DND-41 (cell line): ENCODE measurements at regions not wholly inside any gene's neighbourhood (a gene's known extent, or its start where the extent isn't known, plus 50 kb on each side); places are given as distances from the start of the nearest gene placed in this dataset.
A peak's percentile ranks its signal among the peaks of the same experiment; 100 is the strongest.

Source experiments
- ATAC-seq: fragments of 200-7000 bp; cut with Tn5 transposase; 3 replicates; pipeline ENCODE4 v1.9.1; 2021; ENCODE audit warnings: low read depth; ENCODE audit not compliant: insufficient read depth
- DNase-seq: peaks from one replicate; pipeline ENCODE4 v3.0.0-alpha.2; 2020
- H2AFZ ChIP-seq: 2 replicates; pipeline ENCODE4 v1.6.0; 2012; ENCODE audit warnings: low read depth, low read length
- H3K27ac ChIP-seq: 2 replicates; pipeline ENCODE4 v1.5.1; 2012; ENCODE audit warnings: low read length, inconsistent platforms
- H3K27me3 ChIP-seq: fragments of 200-600 bp; sonication (generic); 2 replicates; pipeline ENCODE4 v1.6.0; 2012; ENCODE audit warnings: low read length, mild to moderate bottlenecking, inconsistent platforms; ENCODE audit not compliant: insufficient read depth, poor library complexity
- H3K36me3 ChIP-seq: 2 replicates; pipeline ENCODE4 v1.5.1; 2012; ENCODE audit warnings: low read length, inconsistent platforms; ENCODE audit not compliant: insufficient read depth
- H3K4me1 ChIP-seq: 2 replicates; pipeline ENCODE4 v1.5.1; 2012; ENCODE audit warnings: mild to moderate bottlenecking, low read length; ENCODE audit not compliant: insufficient read depth
- H3K4me2 ChIP-seq: 2 replicates; pipeline ENCODE4 v1.6.0; 2012; ENCODE audit warnings: mild to moderate bottlenecking, moderate library complexity, low read length, inconsistent platforms; ENCODE audit not compliant: insufficient read depth
- H3K4me3 ChIP-seq, 2 experiments: fragments of 200-600 bp in 1 of 2; shearing (Covaris generic) in 1 of 2; 2 replicates each; pipeline ENCODE4 v1.5.1; 2012 to 2016; ENCODE audit warnings: inconsistent platforms in 2 of 2, low read length in 2 of 2, mild to moderate bottlenecking in 2 of 2, low read depth in 1 of 2, moderate library complexity in 1 of 2
- H3K79me2 ChIP-seq: 2 replicates; pipeline ENCODE4 v1.6.0; 2012; ENCODE audit warnings: low read length, inconsistent platforms; ENCODE audit not compliant: insufficient read depth
- H3K9ac ChIP-seq: 2 replicates; pipeline ENCODE4 v1.6.0; 2012; ENCODE audit warnings: low read depth, mild to moderate bottlenecking, inconsistent platforms, low read length, moderate library complexity
- H3K9me3 ChIP-seq: 2 replicates; pipeline ENCODE4 v1.5.1; 2012; ENCODE audit warnings: low read length, moderate library complexity, mild to moderate bottlenecking, inconsistent platforms; ENCODE audit not compliant: insufficient read depth, severe bottlenecking
- H4K20me1 ChIP-seq: 2 replicates; pipeline ENCODE4 v1.6.0; 2012; ENCODE audit warnings: low read length; ENCODE audit not compliant: insufficient read depth
- EZH2 ChIP-seq: IDR thresholded peaks from 3 replicates; pipeline ENCODE4 v1.6.1; 2012; ENCODE audit warnings: borderline replicate concordance, low read depth, mild to moderate bottlenecking, moderate library complexity, low read length, inconsistent platforms; ENCODE audit not compliant: severe bottlenecking
- TF ChIP-seq, protein P1 (sequence below): IDR thresholded peaks from 2 replicates; pipeline ENCODE4 v1.5.1; 2012; ENCODE audit warnings: borderline replicate concordance, low read length, moderate library complexity, mild to moderate bottlenecking; ENCODE audit not compliant: poor library complexity, severe bottlenecking; ENCODE audit errors: extremely low read depth

DNA sequence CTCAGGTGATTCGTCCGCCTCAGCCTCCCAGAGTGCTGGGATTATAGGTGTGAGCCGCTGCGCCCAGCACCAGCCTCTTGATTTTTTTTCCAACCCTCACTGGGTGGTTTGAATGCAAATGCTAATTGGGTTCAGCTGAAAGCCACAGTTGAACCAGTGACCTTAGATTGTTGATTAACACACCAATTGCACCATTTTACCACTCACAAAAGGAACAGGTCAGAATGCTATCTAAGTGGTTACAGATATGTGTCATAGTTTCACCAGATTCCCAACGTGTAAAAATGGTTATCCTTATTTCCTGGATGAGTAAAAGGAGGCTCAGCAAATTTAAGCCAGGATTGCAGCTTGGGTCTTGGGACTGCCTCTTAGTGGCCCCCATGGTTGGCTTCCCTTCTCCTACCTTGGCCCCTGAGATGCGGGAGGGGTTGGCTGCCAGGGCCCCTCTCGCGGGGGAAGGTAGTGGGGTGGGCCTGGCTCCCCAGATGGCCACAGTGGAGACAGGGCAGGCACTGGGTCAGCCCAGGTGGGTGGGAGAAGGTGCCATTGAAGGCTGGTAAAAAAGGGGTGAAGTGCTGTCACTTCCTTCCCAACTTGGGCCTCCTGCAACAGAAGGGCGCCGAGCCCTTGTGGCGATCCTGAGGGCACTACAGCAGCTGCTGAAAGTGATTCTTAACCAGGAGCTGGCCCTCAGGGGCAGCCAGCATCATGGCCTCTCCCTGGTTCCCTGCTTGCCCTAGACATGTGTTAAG is 164.9 kb upstream of the HAAO start:
- Histone ChIP-seq H3K79me2 (no peaks in the 10 kb centered on the region), H3K4me3 (no peak overlapping the region), H3K9ac (no peak overlapping the region), H3K4me1 (no peaks in the 10 kb centered on the region), H3K36me3 (no peaks in the 10 kb centered on the region), H3K27ac (no peak overlapping the region), H2AFZ (no peak overlapping the region), H3K9me3 (no peaks in the 10 kb centered on the region), H3K27me3 (no peaks in the 10 kb centered on the region), H3K4me2 (no peak overlapping the region), H4K20me1 (no peaks in the 10 kb centered on the region)
- DNase-seq = no peak
- no peak for TF ChIP-seq EZH2
- TF ChIP-seq, protein P1, sequence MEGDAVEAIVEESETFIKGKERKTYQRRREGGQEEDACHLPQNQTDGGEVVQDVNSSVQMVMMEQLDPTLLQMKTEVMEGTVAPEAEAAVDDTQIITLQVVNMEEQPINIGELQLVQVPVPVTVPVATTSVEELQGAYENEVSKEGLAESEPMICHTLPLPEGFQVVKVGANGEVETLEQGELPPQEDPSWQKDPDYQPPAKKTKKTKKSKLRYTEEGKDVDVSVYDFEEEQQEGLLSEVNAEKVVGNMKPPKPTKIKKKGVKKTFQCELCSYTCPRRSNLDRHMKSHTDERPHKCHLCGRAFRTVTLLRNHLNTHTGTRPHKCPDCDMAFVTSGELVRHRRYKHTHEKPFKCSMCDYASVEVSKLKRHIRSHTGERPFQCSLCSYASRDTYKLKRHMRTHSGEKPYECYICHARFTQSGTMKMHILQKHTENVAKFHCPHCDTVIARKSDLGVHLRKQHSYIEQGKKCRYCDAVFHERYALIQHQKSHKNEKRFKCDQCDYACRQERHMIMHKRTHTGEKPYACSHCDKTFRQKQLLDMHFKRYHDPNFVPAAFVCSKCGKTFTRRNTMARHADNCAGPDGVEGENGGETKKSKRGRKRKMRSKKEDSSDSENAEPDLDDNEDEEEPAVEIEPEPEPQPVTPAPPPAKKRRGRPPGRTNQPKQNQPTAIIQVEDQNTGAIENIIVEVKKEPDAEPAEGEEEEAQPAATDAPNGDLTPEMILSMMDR = no peak
- ATAC-seq = no peak

DNA sequence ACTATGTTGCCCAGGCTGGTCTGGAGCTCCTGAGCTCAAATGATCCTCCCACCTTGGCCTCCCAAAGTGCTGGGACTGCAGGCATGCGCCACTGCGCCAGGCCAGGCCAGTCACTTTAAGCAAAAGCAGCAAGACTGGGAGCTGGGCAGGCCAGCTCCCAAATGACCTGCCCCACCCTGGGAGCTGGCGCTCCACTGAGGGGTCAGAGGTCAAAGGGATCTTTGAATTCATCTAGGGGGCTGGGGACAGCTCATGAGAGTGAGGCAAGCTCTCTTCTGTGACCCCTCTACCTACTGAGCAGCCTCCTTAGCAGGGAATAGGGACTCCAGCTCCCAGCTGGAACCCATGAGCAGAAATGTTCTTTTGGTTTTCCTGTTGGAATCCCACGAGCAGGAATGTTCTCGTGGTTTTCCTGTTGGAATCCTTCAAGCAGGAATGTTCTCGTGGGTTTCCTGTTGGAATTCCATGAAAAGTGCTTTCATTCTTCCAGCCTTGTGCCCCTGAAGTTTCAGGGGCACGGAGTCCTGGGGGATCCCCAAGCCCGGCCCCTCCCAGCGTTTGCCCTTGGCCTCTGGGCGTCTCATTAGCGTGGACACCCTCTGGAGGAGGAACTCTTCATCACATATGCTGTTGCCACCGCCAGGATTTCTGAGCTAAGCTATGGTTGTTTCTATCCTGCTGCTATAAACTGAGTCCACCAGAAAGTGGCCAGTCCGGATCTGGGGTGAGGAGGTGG is 162.0 kb upstream of the HAAO start:
- Histone ChIP-seq H3K9me3 (no peaks in the 10 kb centered on the region), H3K4me1 (peaks cover 24% of the 10 kb centered on the region), H4K20me1 (no peaks in the 10 kb centered on the region), H3K9ac (no peak overlapping the region), H3K27ac (no peak overlapping the region), H3K27me3 (no peaks in the 10 kb centered on the region), H3K36me3 (no peaks in the 10 kb centered on the region), H3K4me2 (no peak overlapping the region), H3K79me2 (no peaks in the 10 kb centered on the region), H3K4me3 (no peak overlapping the region), H2AFZ (no peak overlapping the region)
- ATAC-seq (no peak), DNase-seq (no peak)
- TF ChIP-seq, protein P1 = no peak
- no peak for TF ChIP-seq EZH2

DNA sequence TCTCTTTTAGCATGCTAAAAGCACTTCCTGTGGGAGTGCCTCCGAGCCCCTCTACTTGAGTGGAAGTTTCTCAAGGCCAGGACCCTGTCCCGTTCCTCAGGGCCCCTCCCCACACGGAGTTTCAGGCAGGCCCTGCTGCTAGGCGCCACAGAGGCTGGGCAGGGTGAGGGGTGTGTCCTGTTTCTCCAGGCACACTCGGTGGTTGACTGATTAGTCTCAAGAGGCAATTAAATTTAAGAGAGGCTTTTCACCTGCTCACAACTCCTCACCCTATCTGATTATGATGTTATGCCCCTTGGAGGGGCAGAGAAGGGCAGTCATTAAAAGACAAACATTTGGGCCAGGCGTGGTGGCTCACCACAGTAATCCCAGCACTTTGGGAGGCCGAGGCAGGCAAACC is 160.8 kb upstream of the HAAO start:
- H3K4me1 ChIP-seq = peaks cover 32% of the 10 kb centered on the region
- H3K79me2 ChIP-seq = no peaks in the 10 kb centered on the region

More for the DNA sequence above, 160.8 kb upstream of the HAAO start:
- Histone ChIP-seq H4K20me1 (no peaks in the 10 kb centered on the region), H3K9me3 (no peaks in the 10 kb centered on the region), H3K4me3 (no peak overlapping the region), H3K27me3 (no peaks in the 10 kb centered on the region), H2AFZ (no peak overlapping the region), H3K9ac (no peak overlapping the region), H3K4me2 (no peak overlapping the region), H3K36me3 (no peaks in the 10 kb centered on the region), H3K27ac (peak overlapping the region; percentile 8; the same call in 1 of the 2 replicates)
- DNase-seq = no peak
- ATAC-seq = no peak
- TF ChIP-seq, protein P1 = no peak
- TF ChIP-seq EZH2 = no peak
